HG03558 (cell line): ENCODE measurements at regions not wholly inside any gene's neighbourhood (a gene's known extent, or its start where the extent isn't known, plus 50 kb on each side); places are given as distances from the start of the nearest gene placed in this dataset.
"Not testable (repeated sequence)": the region's sequence is repeated elsewhere in the genome, so short reads cannot be mapped to it uniquely, and the experiment has no call there.

ENCODE experiments used
- ATAC-seq: cut with Tn5 transposase; IDR thresholded peaks from one replicate; pipeline ENCODE4 v1.9.1; 2021; ENCODE audit warnings: moderate number of reproducible peaks; ENCODE audit not compliant: unreplicated experiment; ENCODE audit errors: extremely low read depth

DNA sequence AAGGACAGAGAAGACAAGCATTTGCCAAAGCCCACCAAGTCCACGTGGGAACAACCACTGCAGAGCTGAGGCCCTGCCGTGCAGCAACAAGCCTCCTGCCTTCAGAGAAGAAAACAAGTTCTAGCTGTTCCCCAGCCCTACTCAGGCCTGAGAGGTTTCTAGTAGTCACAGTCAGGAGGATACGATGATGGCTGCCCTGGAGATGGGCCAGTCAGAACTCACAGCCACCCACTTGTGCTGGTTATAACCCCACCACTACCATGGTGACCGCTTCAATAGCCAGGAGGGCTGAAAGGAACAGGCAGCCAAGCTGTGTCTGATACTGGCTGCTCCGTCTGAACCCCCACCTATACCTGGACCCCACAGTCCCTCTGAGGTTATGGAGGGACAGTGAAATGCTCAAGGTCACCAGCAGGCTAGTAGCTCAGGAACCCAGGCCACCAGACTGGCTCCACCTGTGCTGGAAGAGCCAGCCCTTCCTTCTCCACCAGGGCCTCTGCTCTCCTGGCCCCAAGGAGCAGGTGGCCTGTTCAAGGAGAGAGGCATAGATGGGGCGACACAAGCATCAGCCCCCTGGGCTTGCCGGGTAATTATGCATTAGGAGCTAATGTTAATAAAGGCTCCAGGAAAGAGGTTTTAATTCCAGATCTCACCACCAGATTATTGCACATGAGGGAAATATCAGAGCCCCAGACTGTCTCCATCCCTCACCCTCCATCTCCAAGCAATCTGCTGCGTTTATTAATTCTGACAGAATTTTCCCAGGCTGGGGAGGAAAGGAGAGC lies 125.8 kb upstream of the PCBD1 start:
- ATAC-seq: no peak

DNA sequence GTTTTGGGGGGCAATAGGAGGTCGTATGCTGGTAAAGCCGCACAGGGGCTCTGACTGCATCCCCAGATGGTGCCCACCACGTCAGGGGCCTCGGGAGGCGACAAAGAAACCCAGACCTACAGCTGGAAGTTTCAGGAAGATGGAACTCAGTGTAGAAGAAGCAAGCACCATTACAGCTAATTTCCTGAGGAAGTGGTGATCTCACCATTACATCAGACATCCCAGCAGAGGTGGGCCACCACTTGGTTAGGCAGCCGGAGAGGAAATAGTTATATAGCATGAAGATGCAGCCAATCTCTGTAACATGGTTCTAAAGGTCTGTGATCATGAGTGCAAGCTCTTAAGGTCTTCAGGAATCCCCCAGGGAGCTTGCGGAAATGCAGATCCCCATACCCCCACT lies 127.3 kb upstream of the PCBD1 start:
- ATAC-seq: no peak

DNA sequence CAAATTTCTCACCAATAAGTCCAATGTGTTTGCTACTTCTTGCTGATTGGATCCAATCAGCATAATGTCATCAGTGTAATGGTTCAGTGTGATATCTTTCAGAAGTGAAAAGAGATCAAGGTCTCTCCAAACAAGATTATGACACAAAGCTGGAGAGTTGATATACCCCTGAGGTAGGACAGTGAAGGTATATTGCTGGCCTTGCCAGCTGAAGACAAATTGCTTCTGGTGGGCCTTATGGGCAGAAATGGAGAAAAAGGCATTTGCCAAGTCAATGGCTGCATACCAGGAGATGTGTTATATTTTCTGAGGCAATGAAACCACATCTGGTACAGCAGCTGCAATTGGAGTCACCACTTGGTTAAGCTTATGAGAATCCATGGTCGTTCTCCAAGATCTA lies 131.7 kb upstream of the PCBD1 start:
- not testable (repeated sequence) for ATAC-seq

DNA sequence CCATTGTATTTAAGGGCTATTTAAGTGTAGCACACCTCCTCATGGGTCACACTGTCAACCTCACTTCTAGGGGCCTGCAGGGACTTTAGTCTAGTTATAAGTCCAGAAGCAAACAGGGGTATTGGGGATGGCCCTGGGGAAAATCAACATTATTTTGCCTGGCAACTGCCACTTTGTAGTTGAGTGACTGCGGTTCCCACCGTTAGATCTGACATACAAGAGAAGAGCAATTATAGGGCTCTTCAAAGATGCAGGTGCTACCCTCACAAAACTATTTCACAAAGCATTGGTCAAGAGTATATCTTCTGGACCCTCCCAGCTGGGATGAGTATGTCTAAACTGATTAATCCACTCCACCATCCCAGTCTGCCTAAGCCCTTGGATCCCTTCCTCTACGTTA lies 133.0 kb upstream of the PCBD1 start:
- no peak for ATAC-seq

DNA sequence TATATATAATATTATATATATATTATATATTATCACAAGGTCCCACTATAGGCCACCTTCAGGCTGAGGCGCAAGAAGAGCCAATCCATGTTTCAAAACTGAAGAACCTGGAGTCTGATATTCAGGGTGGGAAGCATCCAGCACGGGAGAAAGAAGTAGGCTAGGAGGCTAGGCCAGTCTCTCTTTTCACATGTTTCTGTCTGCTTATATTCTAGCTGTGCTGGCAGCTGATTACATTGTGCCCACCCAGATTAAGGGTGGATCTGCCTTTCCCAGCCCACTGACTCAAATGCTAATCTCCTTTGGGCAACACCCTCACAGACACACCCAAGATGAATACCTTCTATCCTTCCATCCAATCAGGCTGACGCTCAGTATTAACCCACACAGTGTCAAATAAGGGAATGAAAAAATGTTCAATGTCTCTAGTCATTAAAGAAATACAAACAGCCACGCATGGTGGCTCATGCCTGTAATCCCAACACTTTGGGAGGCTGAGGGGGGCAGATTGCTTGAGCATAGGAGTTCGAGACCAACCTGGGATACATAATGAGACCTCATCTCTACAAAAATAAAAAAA lies 135.4 kb upstream of the PCBD1 start:
- no peak for ATAC-seq

DNA sequence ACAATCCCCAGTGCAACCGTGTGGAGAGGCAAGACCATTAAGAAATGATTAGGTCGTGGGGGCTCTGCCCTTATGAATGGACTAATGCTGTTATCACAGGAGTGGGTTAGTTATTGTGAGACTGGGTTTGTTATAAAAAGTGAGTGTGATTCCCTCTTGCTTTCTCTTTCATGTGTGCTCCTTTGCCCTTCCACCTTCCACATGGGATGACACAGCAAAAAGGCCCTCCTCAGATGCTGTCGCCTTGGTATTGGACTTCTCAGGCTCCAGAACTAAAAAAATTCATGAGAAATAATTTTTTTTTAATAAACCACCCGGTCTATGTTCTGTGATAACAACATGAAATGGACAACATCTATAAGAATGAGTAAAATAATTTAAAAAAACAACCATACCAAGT lies 136.1 kb upstream of the PCBD1 start:
- no peak for ATAC-seq

DNA sequence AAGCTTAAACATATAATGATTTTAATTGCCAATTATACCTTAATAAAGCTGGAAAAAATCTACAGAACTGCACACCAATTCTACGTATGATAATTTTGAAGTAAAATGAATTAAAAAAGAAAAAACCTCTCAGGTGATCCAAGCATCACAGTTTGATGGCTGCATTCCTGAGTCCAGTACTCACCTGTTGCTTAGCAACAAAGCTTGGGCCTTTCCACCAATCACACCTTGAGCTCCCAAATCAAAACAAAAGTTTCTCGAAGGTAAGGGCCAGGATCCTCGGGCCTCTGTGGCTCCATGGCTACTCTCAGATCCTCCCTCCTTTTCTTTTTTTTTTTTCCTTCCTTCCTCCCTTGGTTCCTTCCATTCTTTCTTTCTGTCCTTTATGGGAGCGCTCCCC lies 137.2 kb upstream of the PCBD1 start:
- no peak for ATAC-seq

DNA sequence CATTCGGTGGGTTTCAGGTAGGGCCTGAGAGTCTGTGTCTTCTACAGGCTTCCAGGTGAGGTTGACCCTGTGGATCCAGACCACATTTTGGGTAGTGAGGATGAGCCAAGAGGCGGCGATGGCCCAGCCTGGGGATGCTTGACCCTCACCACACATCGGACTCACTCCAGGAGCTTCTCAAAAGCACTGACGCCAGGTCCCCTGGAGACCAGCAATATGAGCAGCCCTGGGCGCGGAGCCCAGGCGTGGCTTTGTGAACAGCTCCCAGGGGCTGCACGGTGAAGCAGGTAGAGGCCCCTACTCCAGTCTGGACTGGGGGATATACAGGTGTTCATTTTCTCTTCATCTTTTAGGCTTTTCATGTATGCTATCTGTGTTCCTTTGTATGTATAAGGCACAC lies 139.7 kb upstream of the PCBD1 start:
- ATAC-seq: no peak

DNA sequence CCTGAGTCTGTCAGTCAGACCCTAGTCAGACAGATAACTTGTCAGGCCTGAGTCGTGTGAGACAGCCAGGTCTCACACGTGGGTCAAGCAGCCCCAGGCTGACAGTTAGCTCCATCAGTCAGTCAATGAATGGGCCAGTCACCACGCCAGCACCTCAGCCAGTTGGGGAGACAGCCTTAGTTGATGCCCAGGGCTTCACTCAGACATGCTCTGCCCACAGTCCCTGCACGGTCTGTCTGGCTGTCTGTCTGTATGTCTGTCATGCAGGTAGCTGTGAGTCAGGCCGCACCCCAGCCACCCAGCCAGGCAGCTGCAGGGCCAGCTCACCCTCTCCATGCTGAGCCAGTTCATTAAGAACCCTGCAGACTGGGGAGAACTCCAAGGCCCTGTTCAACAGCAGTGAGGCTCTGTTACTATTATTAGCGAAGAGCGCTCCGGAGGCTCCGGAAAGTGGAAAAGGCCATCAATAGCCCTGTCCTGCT lies 141.1 kb upstream of the PCBD1 start:
- no peak for ATAC-seq

DNA sequence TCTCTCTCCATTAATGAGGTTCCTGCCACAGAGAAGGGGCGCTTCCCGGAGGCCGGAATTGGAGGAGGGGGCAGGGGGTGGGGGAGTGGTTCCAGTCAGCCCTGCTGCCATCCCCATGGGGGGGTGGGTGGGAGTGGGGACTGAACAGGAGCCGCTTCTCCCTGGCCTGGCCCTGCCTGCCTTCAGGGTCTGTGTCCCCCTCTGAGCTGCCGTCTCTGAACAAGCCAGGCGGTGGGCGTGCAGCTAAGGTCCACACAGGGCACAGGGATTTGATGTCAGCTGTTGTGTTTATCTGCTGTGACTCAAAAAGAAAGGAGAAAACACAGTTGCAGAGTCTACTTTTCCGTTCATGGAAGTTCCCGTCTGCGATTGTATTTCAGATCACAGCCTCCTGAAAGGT lies 141.5 kb upstream of the PCBD1 start:
- no peak for ATAC-seq

DNA sequence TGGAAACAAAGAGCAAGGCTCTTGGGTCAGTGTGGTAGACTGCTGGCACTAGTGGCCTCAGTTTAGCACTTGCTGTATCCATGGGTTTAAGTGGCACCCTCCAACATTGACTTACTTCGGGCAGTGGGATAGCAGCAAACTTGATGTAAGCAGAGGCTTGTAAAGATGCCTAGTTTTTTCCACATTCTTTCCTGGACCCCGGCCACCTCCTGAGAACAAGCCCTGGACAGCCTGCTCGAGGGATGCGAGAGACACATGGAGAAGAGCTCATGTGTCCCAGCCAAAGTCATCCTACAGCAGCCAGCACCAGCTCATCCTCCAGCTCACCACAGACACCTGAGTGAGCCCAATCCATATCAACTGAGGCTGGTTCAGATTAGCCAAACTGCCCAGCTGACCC lies 142.7 kb upstream of the PCBD1 start:
- no peak for ATAC-seq

DNA sequence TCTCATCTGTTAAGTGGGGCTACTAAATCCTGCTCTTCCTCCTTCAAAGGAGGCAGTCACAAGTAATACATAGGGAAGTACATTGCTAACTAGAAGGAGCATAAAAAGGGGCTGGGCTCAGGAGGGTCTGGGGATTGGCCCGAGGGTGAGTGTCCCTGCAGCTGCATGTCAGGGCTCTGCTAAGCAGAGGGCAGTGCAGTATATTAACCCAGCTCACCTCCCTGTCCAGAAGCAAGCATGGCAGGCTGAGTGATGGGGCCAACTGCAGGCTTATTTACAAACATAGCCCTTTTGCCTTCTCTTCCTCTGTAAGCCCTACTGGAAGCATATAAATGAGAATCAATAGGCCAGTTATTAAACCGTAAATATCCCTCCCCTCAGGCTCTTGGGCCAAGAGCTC lies 143.2 kb upstream of the PCBD1 start:
- no peak for ATAC-seq

DNA sequence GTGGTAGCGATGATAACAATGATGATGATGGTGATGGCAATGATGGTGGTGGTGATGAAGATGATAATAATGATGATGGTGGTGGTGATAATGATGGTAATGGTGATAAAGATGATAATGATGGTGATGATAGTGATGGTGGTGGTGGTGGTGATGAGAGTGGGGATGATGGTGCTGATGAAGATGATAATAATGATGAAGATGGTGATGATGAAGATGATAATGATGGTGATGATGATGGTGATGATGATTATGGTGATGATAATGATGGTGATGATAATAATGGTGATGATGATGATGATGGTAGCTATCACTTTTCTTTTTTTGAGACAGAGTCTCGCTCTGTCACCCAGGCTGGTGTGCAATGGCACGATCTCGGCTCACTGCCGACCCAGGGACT lies 144.5 kb upstream of the PCBD1 start:
- ATAC-seq: no peak

DNA sequence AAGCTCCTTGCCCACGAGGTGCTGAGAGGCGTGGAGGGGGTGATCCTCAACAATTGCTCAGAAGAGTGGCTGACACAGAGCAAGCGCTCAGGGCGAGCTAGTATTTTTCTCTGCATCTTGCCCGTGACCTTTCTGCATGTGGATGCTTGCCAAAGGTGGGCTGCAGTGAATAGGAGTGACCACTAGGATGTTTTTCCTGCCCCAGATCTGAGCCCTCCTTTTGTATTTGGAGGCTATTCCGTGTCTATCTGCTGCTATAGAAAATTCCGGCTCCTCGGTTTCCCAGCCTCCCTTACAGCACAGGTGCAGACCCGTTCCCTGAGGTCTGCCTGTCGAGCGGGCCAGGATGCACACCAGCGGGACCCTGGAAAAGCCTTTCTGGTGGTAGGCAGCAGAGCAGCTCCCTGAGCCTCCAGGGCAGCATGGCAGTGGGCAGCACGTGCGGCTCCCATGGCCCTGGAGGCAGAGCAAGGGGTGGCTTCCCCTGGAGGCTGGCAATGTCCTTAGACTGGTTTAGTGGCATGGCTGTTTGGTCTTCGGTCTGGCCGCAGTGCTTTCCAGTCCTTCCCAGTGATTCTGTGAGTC lies 145.1 kb upstream of the PCBD1 start:
- ATAC-seq: no peak

DNA sequence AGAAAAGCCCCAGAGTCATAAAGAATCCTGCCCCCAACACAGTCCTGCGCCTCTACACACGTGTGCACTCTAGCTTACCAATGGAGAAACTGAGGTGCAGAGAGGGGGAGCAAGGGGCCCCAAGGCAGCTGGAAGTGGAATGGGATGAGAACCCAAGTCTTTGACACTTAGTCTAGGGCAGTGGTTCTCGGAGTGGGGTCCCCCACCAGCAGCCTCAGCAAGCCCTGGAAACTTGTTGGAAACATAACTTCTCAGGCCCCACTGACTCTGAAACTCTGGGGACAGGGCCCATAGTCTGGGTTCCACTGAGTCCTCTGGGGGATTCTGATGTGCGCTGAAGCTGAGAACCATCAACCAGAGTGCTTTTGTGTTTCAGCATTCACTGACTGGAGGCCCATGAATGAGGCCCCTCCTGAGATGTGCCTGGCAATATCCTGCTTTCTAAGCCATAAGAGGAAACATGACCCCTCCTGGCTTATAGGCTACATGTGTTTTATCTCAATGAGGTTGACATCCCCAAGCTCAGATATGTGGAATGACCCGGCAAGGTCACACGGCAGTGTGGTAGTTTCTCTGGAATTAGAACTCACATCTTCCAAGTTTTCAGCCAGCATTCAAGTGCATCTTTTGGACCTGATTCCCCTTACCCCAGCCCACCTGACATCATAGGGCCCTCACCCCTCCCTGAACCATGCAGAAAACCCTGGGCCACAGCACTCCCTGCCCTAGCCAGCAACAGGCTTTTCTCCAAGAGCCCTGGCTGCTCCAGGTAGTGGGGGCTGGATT lies 147.3 kb upstream of the PCBD1 start:
- ATAC-seq: no peak

DNA sequence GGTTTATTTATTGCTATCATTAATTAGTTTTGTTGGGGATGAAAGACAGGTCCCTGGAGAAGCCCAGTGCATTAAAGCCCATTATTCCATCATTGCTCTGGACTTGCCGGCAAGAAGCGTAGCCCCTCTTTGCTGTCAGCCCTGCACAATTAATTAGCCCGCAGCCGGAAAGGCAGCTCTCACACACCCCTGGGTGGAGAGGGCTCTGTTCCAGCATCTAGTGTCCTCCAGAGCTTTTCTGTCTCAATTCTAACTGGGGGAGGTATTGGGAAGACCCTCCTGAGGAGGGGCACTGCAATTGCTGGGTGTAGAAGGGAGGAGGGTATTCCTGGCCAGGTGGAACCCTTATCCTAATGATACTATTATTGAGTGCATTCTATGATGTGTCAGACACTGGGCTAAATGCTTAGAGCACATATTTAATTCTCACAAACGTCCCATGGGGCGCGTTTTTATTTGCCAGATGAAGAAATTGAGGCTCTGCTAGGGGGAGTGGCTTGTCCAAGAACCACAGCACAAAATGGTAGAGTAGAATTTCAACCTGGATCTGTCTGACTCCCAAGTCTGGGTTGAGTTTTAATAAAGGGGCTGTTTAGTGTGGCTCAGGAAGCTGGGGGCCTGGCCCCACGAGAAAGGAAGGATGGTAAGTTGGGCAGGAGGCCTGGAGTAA lies 148.1 kb upstream of the PCBD1 start:
- no peak for ATAC-seq

DNA sequence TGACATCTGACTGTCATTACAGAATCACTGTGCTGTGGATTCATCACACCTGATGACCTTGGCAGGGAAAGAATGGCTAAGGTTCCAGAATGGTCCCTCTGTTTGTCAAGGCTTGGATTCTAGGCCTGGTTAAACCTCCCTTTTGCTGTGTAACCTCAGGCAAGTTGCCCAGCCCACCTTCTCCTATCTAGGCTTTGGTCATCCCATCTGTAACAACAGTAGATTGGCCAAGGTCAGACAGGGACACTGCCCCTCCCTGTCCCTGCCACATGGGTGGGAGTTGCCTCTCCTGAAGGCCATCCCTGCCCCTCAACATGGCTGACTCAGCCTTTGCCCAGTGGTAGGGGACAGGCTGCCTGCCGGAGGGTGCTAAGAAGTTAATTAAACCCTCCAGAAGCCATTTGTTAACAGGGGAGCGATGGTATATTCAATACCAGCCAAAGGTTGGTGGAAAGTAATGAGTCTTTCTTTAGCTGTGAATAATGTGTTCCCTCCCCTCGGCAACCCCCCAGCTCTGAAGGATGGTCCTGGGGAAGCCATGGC lies 149.8 kb upstream of the PCBD1 start:
- no peak for ATAC-seq

DNA sequence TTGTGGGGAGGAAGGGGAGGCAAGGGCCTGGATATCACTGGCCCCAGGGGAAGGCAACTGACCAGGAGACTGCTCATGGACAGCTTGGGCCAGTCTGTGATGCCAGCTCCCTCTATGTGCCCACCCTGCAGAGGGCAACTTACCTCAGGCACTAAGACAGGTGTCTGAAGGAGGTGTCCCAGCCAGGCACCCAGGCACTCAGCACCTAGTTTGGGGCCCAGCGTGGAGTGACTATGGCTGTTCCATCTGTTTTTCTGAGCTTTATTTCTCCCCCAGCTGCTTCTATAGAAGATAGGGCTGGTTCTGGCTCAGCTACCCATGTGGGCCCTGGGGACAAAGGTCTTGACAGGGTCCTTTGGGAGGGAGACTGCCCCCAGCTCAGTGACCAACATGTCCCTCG lies 150.6 kb upstream of the PCBD1 start:
- no peak for ATAC-seq

DNA sequence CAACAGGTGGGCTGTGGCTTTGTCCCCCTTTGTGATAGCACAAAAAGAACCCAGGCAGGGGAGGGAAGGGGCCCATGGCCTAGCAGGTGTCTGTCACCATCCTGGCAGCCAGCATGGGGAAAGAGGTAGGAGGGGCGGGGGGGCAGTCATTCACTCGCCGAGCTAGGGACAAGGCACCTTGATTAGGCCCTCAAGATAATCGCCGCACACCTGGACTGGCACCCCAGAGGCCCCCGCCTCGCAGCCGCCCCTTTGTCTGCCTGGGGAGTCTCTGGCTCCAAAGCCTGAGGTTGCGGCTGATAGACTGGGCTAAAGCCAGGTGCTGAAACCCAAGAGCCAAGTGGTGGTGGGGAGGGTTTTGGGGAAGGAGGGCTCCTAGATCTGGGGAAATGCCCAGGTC lies 151.2 kb upstream of the PCBD1 start:
- no peak for ATAC-seq

DNA sequence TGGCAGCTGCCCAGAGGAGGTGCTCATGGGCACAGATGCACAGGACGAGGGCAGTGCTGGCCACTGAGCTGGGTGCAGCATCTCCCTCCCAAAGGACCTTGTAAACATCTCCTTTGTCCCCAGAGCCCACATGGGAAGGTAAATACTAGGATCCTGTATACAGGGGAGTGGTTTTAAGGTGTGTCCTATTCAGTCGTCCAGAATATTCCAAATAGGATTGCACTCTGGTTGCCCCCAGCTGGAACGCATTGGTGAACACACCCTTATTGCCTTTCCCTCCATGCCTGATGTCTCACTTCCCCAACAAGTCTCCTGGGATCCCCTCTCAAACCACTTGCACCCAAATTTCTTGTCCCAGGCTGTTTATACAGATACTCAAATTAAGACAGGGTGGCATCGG lies 152.0 kb upstream of the PCBD1 start:
- ATAC-seq: no peak
